ENCODE measurements at regions not wholly inside any gene's neighbourhood (a gene's known extent, or its start where the extent isn't known, plus 50 kb on each side); places are given as distances from the start of the nearest gene placed in this dataset.

DNA sequence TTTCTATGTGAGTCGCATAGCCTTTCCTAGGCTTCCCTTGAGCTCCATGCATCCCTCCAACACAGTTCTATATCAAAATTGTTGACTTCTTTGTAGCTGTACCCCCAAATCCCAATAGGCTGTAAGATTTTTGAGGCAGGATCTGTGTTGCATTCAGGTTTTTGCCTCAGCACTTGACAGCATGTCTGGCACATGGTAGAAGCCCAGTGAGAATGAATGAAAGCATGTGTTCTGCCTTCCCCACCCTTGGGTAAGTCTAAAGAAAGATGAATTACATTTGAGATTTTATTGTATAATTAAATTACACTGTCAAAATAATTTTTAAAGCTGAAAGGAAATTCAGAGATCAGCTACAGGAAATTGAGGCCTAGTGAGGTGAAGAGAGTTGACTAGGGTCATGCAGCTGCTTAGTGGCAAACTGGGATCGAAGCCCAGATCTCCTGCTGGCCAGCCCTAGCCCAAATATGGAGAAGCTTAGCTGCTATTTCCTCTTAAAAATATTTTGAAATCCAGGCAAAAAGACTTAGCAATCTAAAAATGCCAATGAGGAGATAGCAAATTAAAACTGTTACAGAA lies 122.5 kb downstream of the SPATA18 start:
- no peak overlapping the region for H3K4me3 Mint-ChIP-seq (ENCODE audit: low read depth, unreplicated experiment)
- no peaks in the 10 kb centered on the region for H3K4me1 Mint-ChIP-seq (ENCODE audit: low read depth, unreplicated experiment)
- TF ChIP-seq, protein P1, sequence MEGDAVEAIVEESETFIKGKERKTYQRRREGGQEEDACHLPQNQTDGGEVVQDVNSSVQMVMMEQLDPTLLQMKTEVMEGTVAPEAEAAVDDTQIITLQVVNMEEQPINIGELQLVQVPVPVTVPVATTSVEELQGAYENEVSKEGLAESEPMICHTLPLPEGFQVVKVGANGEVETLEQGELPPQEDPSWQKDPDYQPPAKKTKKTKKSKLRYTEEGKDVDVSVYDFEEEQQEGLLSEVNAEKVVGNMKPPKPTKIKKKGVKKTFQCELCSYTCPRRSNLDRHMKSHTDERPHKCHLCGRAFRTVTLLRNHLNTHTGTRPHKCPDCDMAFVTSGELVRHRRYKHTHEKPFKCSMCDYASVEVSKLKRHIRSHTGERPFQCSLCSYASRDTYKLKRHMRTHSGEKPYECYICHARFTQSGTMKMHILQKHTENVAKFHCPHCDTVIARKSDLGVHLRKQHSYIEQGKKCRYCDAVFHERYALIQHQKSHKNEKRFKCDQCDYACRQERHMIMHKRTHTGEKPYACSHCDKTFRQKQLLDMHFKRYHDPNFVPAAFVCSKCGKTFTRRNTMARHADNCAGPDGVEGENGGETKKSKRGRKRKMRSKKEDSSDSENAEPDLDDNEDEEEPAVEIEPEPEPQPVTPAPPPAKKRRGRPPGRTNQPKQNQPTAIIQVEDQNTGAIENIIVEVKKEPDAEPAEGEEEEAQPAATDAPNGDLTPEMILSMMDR (IDR thresholded peaks at IDR 0.05; ENCODE audit: unreplicated experiment), result no peak
- H3K36me3 Mint-ChIP-seq (ENCODE audit: insufficient read depth, unreplicated experiment), result no peaks in the 10 kb centered on the region
- no peaks in the 10 kb centered on the region for H3K27me3 Mint-ChIP-seq (ENCODE audit: unreplicated experiment)
- CTCF ChIA-PET, result no interaction called here
- intact Hi-C loops (cut with micrococcal nuclease; ENCODE audit: unreplicated experiment), result no loop called here
- no peak for DNase-seq
- BruUV-seq (replicated peaks), result no TSS peak
- H3K9me3 Mint-ChIP-seq (ENCODE audit: low read depth, unreplicated experiment), result peaks cover 2% of the 10 kb centered on the region
- H3K27ac Mint-ChIP-seq (ENCODE audit: unreplicated experiment), result no peak overlapping the region

DNA sequence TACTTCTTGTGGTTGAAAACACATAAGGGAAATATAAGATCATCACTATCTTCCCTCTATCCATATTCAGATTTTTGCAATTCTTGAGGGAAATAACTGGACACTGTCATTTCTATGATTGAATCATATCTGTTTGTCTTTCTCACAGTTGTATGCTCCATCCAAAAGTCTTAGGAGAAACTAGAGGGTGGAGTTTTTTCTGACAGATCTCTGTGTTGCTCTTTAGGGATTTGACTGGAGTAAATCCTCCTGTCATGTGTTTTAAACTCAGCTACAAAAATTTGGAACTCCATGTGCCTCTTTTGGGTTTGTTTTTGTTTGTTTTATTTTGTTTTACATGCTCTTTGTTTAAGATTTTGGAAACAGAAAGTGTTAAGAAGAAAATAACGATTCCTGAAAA lies 136.5 kb downstream of the SPATA18 start:
- Mint-ChIP-seq H3K4me3 (ENCODE audit: low read depth, unreplicated experiment) (no peak overlapping the region), H3K27ac (ENCODE audit: unreplicated experiment) (no peak overlapping the region), H3K4me1 (ENCODE audit: low read depth, unreplicated experiment) (no peaks in the 10 kb centered on the region), H3K27me3 (ENCODE audit: unreplicated experiment) (peaks cover 12% of the 10 kb centered on the region), H3K9me3 (ENCODE audit: low read depth, unreplicated experiment) (no peaks in the 10 kb centered on the region), H3K36me3 (ENCODE audit: insufficient read depth, unreplicated experiment) (no peaks in the 10 kb centered on the region)
- intact Hi-C loops (cut with micrococcal nuclease; ENCODE audit: unreplicated experiment), result no loop called here
- CTCF ChIA-PET, result no interaction called here
- TF ChIP-seq, protein P1 (IDR thresholded peaks at IDR 0.05; ENCODE audit: unreplicated experiment), result no peak
- no TSS peak for BruUV-seq (replicated peaks)
- no peak for DNase-seq

- no peak for DNase-seq
- intact Hi-C loops (cut with micrococcal nuclease; ENCODE audit: unreplicated experiment), result no loop called here
- no peaks in the 10 kb centered on the region for H3K9me3 Mint-ChIP-seq (ENCODE audit: low read depth, unreplicated experiment)
- no peak overlapping the region for H3K4me3 Mint-ChIP-seq (ENCODE audit: low read depth, unreplicated experiment)
- H3K27me3 Mint-ChIP-seq (ENCODE audit: unreplicated experiment), result peaks cover 4% of the 10 kb centered on the region
- no peak overlapping the region for H3K27ac Mint-ChIP-seq (ENCODE audit: unreplicated experiment)
- TF ChIP-seq, protein P1 (IDR thresholded peaks at IDR 0.05; ENCODE audit: unreplicated experiment), result no peak
- no peaks in the 10 kb centered on the region for H3K36me3 Mint-ChIP-seq (ENCODE audit: insufficient read depth, unreplicated experiment)
- H3K4me1 Mint-ChIP-seq (ENCODE audit: low read depth, unreplicated experiment), result no peaks in the 10 kb centered on the region
- no TSS peak for BruUV-seq (replicated peaks)
- CTCF ChIA-PET, result no interaction called here
Measured at GRCh38 chr4:52192001-52192400, 140.9 kb downstream of the SPATA18 start.

GRCh38 chr4:52192721-52193135 lies 141.6 kb downstream of the SPATA18 start:
- H3K9me3 Mint-ChIP-seq (ENCODE audit: low read depth, unreplicated experiment), result no peaks in the 10 kb centered on the region
- H3K4me3 Mint-ChIP-seq (ENCODE audit: low read depth, unreplicated experiment), result no peak overlapping the region
- H3K4me1 Mint-ChIP-seq (ENCODE audit: low read depth, unreplicated experiment), result no peaks in the 10 kb centered on the region
- intact Hi-C loops (cut with micrococcal nuclease; ENCODE audit: unreplicated experiment), result no loop called here
- no TSS peak for BruUV-seq (replicated peaks)
- CTCF ChIA-PET, result no interaction called here
- no peak for DNase-seq
- TF ChIP-seq, protein P1 (IDR thresholded peaks at IDR 0.05; ENCODE audit: unreplicated experiment), result no peak
- no peaks in the 10 kb centered on the region for H3K27me3 Mint-ChIP-seq (ENCODE audit: unreplicated experiment)
- no peaks in the 10 kb centered on the region for H3K36me3 Mint-ChIP-seq (ENCODE audit: insufficient read depth, unreplicated experiment)
- no peak overlapping the region for H3K27ac Mint-ChIP-seq (ENCODE audit: unreplicated experiment)
